GM12878 (cell line): ENCODE measurements at regions not wholly inside any gene's neighbourhood (a gene's known extent, or its start where the extent isn't known, plus 50 kb on each side); places are given as distances from the start of the nearest gene placed in this dataset.

Experiments used
- ATAC-seq: fragments of 200-7000 bp; cut with Tn5 transposase; 3 replicates; pipeline ENCODE4 v1.9.1; 2020; ENCODE audit warnings: mild to moderate bottlenecking, moderate library complexity
- BruUV-seq: library from RNA; stranded (reverse); fragments of 400-500 nt; replicated peaks from 2 replicates; lab custom pipeline; 2021; lab: Mats Ljungman, UMichigan
- CTCF ChIA-PET: fragments of 300-600 bp; sonication (Branson Sonifier 250); formaldehyde crosslinking; extraction: SDS; loops from one replicate; lab custom pipeline; 2021; ENCODE audit warnings: inconsistent platforms; lab: Yijun Ruan, JAX
- POLR2A ChIA-PET: fragments of 350-600 bp; formaldehyde crosslinking; extraction: SDS; loops from one replicate; lab custom pipeline; 2021; ENCODE audit warnings: inconsistent platforms; lab: Charles Lee
- RAD21 ChIA-PET: fragments of 300-600 bp; sonication (Branson Sonifier 250); formaldehyde crosslinking; loops from one replicate; lab custom pipeline; 2023; ENCODE audit warnings: antibody characterized with exemption; ENCODE audit not compliant: unreplicated experiment; lab: Charles Lee
- SMC1A ChIA-PET: fragments of 300-600 bp; sonication (Branson Sonifier 250); formaldehyde crosslinking; loops from one replicate; lab custom pipeline; 2023; ENCODE audit not compliant: unreplicated experiment, uncharacterized antibody; lab: Charles Lee
- DNase-seq: peaks from one replicate; pipeline ENCODE4 v3.0.0-alpha.2; 2011; ENCODE audit warnings: low read depth, low spot score
- FAIRE-seq: peaks from 3 replicates; lab custom pipeline; 2011; peaks lifted over from hg19 to GRCh38; lab: Jason Lieb, UNC
- H2AFZ ChIP-seq: 2 replicates; pipeline ENCODE4 v1.6.0; 2011; ENCODE audit warnings: low read depth, low read length, control low read depth; ENCODE audit not compliant: control insufficient read depth
- H3K27ac ChIP-seq: 2 replicates; pipeline ENCODE4 v1.5.1; 2011; ENCODE audit warnings: control low read depth; ENCODE audit not compliant: control insufficient read depth, insufficient read depth
- H3K27me3 ChIP-seq, 2 experiments: replicated peaks in 1 of 2; 2 replicates each; pipeline versions ENCODE4 v1.6.0 to v1.6.1; 2011; ENCODE audit warnings: low read length in 1 of 2; ENCODE audit not compliant: control insufficient read depth in 2 of 2, insufficient read depth in 2 of 2
- H3K36me3 ChIP-seq, 2 experiments: 2 replicates each; pipeline ENCODE4 v1.5.1; 2011; ENCODE audit warnings: low read length in 1 of 2; ENCODE audit not compliant: control insufficient read depth in 2 of 2, insufficient read depth in 2 of 2
- H3K4me1 ChIP-seq: 2 replicates; pipeline ENCODE4 v1.6.1; 2011; ENCODE audit warnings: mild to moderate bottlenecking, low read length, moderate library complexity, mixed read lengths; ENCODE audit not compliant: control insufficient read depth, insufficient read depth
- H3K4me2 ChIP-seq: 2 replicates; pipeline ENCODE4 v1.6.0; 2011; ENCODE audit warnings: control low read depth; ENCODE audit not compliant: control insufficient read depth, insufficient read depth
- H3K4me3 ChIP-seq: fragments of 200-600 bp; sonication (generic); 2 replicates; pipeline ENCODE4 v1.5.1; 2016
- H3K79me2 ChIP-seq: 2 replicates; pipeline ENCODE4 v1.6.0; 2011; ENCODE audit warnings: low read length; ENCODE audit not compliant: control insufficient read depth, insufficient read depth
- H3K9ac ChIP-seq: 2 replicates; pipeline ENCODE4 v1.8.0; 2011; ENCODE audit warnings: low read length, control low read depth, mixed read lengths; ENCODE audit not compliant: control insufficient read depth, insufficient read depth
- H3K9me3 ChIP-seq: replicated peaks from 3 replicates; pipeline ENCODE4 v1.5.1; 2011; ENCODE audit warnings: mild to moderate bottlenecking, low read length; ENCODE audit not compliant: control insufficient read depth, insufficient read depth
- H4K20me1 ChIP-seq: 2 replicates; pipeline ENCODE4 v1.6.0; 2011; ENCODE audit not compliant: control insufficient read depth, insufficient read depth
- RELA ChIP-seq: fragments of 450-650 bp; IDR thresholded peaks from 2 replicates; pipeline ENCODE4 v1.8.0; 2014; ENCODE audit warnings: borderline replicate concordance; ENCODE audit not compliant: partially characterized antibody
- WGBS: methylation state at CpG from one replicate; pipeline ENCODE4 v1.1.6; 2016; ENCODE audit warnings: low lambda C conversion rate; ENCODE audit not compliant: insufficient replicate concordance, insufficient coverage; ENCODE audit errors: missing lambda C conversion rate; 5-methylcytosine and 5-hydroxymethylcytosine counted together
- in situ Hi-C: fragments of 300-500 bp; cut with MboI; formaldehyde crosslinking; loops from 9 replicates; pipeline ENCODE4 v1.14.3; 2018; ENCODE audit warnings: mixed read lengths
- intact Hi-C: fragments of 100-400 bp; cut with micrococcal nuclease; formaldehyde crosslinking; loops from one replicate; pipeline ENCODE4 v1.14.2; 2022; ENCODE audit not compliant: unreplicated experiment
- TF ChIP-seq, protein P1 (sequence below): fragments of 450-650 bp; IDR thresholded peaks from 2 replicates; pipeline ENCODE4 v1.6.1; 2016; ENCODE audit warnings: mild to moderate bottlenecking

DNA sequence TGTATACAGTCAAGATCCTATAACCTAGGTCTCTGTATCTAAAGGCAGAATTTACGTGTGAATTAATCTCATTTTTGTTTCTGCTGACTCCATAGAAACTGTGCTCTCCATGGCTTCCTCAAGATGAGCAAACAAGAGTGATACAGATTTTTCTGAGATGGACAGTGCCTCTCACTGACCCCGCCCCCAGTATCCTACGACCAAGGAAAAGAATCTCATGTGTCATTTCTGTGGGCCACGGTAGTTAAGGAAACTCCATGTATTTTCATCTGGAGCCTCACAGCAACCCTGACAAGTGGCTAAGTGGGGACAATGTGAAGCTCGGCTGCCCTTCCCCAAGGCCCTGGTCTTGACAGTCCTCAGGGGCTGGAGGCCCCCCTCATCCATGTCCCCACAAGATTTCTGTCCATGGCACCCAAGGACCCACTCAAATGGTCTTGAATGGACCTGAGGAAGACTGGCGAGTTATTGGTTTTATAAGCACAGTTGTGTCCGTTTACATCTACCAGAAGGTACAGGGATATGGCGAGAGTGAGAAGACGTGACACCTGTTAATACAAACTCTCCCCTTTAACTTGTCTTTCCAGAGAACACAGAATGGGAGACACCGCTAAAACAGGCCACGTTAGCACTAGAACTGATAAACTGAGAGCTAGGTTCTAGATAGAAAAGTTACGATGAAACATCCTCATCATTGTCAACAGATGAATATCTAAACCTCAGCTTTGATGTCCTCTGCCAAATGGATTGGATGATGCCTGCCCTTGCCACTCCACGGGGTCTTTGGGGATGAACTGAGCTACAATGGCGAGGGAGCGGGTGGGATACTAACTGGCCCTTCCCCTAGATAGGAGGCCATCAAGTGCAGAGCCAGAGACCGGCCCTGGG, 108.4 kb upstream of the EGLN3 start:
- peak overlapping the region; percentile 52; the same call in 1 of the 2 replicates for H3K27ac ChIP-seq
- H2AFZ ChIP-seq, result peak overlapping the region; percentile 91
- ChIA-PET SMC1A (interaction anchor here (0.9 to 9.8 kb wide), 24 partner anchors 9 to 211 kb away, joined by 3 to 79 read pairs (median 5); no protein-coding TSS in a partner anchor), POLR2A (interaction anchor here (0.7 to 2.6 kb wide), 9 partner anchors 9 to 114 kb away, joined by 3 to 9 read pairs (median 6); no protein-coding TSS in a partner anchor), CTCF (interaction anchor here (0.7 to 2.2 kb wide), 13 partner anchors 8 to 333 kb away, joined by 3 to 13 read pairs (median 4); no protein-coding TSS in a partner anchor), RAD21 (interaction anchor here (0.7 to 6.5 kb wide), 20 partner anchors 8 to 219 kb away, joined by 3 to 51 read pairs (median 4); no protein-coding TSS in a partner anchor)
- in situ Hi-C loops (no loop called here), intact Hi-C loops (no loop called here)
- TF ChIP-seq, protein P1, sequence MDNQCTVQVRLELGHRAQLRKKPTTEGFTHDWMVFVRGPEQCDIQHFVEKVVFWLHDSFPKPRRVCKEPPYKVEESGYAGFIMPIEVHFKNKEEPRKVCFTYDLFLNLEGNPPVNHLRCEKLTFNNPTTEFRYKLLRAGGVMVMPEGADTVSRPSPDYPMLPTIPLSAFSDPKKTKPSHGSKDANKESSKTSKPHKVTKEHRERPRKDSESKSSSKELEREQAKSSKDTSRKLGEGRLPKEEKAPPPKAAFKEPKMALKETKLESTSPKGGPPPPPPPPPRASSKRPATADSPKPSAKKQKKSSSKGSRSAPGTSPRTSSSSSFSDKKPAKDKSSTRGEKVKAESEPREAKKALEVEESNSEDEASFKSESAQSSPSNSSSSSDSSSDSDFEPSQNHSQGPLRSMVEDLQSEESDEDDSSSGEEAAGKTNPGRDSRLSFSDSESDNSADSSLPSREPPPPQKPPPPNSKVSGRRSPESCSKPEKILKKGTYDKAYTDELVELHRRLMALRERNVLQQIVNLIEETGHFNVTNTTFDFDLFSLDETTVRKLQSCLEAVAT, result 0 out of 2 replicates have a peak, but pooled peaks have one; percentile 72
- no peak for TF ChIP-seq RELA
- H3K36me3 ChIP-seq, result no peaks in the 10 kb centered on the region
- peak overlapping the region; percentile 24 for H3K9ac ChIP-seq
- peak; percentile 27 for FAIRE-seq
- DNase-seq, result no peak
- peaks cover 22% of the 10 kb centered on the region for H3K4me1 ChIP-seq
- peak overlapping the region; percentile 57; the same call in 1 of the 2 replicates for H3K4me3 ChIP-seq
- 65% methylated on average over 16 of the region's 16 CpGs for WGBS
- no peak for ATAC-seq
- H3K9me3 ChIP-seq, result no peaks in the 10 kb centered on the region
- BruUV-seq, result no TSS peak
- H3K79me2 ChIP-seq, result no peaks in the 10 kb centered on the region
- no peaks in the 10 kb centered on the region for H3K27me3 ChIP-seq
- H4K20me1 ChIP-seq, result no peaks in the 10 kb centered on the region
- H3K4me2 ChIP-seq, result peak overlapping the region; percentile 97
